Lower leg skin (tissue), 3 donors: ENCODE measurements at regions not wholly inside any gene's neighbourhood (a gene's known extent, or its start where the extent isn't known, plus 50 kb on each side); places are given as distances from the start of the nearest gene placed in this dataset.

Experiments
- CTCF ChIP-seq, 3 donors: fragments of 450-650 bp; IDR thresholded peaks; one replicate each; pipeline ENCODE4 v1.5.1; 2016; ENCODE audit warnings: antibody characterized with exemption in 3 of 3, mild to moderate bottlenecking in 3 of 3, moderate library complexity in 2 of 3
- POLR2A ChIP-seq, 2 donors: fragments of 450-650 bp; IDR thresholded peaks; one replicate each; pipeline ENCODE4 v1.6.1; 2016 to 2017; ENCODE audit warnings: antibody characterized with exemption in 2 of 2, mild to moderate bottlenecking in 1 of 2, moderate library complexity in 1 of 2

GRCh38 chr12:17371491-17372215 lies 718.3 kb downstream of the RERGL start:
- TF ChIP-seq CTCF (IDR thresholded peaks at IDR 0.05): no peak
- TF ChIP-seq POLR2A (IDR thresholded peaks at IDR 0.05): no peak
